Stomach (tissue), 4 donors: ENCODE measurements at regions not wholly inside any gene's neighbourhood (a gene's known extent, or its start where the extent isn't known, plus 50 kb on each side); places are given as distances from the start of the nearest gene placed in this dataset.
"Not testable (repeated sequence)": the region's sequence is repeated elsewhere in the genome, so short reads cannot be mapped to it uniquely, and the experiment has no call there.

Experiments
- EP300 ChIP-seq: sonication (generic); formaldehyde crosslinking; IDR thresholded peaks from one replicate; pipeline ENCODE4 v1.6.1; 2017; ENCODE audit warnings: antibody characterized with exemption
- TF ChIP-seq, protein P1 (sequence below), 7 experiments: fragments of 450-650 bp in 4 of 7; fragments of 200-600 bp in 3 of 7; sonication (generic) in 3 of 7; IDR thresholded peaks; one replicate each; pipeline ENCODE4 v1.5.1; 2016 to 2019; ENCODE audit warnings: antibody characterized with exemption in 7 of 7, control low read depth in 2 of 7, mild to moderate bottlenecking in 1 of 7

GRCh38 chr20:30406370-30406769 lies 851.1 kb upstream of the DEFB115 start:
- TF ChIP-seq, protein P1, sequence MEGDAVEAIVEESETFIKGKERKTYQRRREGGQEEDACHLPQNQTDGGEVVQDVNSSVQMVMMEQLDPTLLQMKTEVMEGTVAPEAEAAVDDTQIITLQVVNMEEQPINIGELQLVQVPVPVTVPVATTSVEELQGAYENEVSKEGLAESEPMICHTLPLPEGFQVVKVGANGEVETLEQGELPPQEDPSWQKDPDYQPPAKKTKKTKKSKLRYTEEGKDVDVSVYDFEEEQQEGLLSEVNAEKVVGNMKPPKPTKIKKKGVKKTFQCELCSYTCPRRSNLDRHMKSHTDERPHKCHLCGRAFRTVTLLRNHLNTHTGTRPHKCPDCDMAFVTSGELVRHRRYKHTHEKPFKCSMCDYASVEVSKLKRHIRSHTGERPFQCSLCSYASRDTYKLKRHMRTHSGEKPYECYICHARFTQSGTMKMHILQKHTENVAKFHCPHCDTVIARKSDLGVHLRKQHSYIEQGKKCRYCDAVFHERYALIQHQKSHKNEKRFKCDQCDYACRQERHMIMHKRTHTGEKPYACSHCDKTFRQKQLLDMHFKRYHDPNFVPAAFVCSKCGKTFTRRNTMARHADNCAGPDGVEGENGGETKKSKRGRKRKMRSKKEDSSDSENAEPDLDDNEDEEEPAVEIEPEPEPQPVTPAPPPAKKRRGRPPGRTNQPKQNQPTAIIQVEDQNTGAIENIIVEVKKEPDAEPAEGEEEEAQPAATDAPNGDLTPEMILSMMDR (IDR thresholded peaks at IDR 0.05): not testable (repeated sequence)
- TF ChIP-seq EP300: not testable (repeated sequence)
